B cell (primary cell): ENCODE measurements at regions not wholly inside any gene's neighbourhood (a gene's known extent, or its start where the extent isn't known, plus 50 kb on each side); places are given as distances from the start of the nearest gene placed in this dataset.

Source experiments
- CTCF ChIP-seq: fragments of 200-600 bp; IDR thresholded peaks from one replicate; pipeline ENCODE4 v1.8.0; 2022; ENCODE audit warnings: antibody characterized with exemption, mild to moderate bottlenecking
- EZH2 ChIP-seq: IDR thresholded peaks from 2 replicates; pipeline ENCODE4 v1.6.1; 2012; ENCODE audit warnings: borderline replicate concordance, low read depth, mild to moderate bottlenecking, moderate library complexity, low read length; ENCODE audit not compliant: insufficient read depth, poor library complexity, severe bottlenecking

GRCh38 chrX:25112156-25112555 is 96.4 kb upstream of the ARX start:
- no peak for TF ChIP-seq CTCF
- no peak for TF ChIP-seq EZH2
